ENCODE measurements at regions not wholly inside any gene's neighbourhood (a gene's known extent, or its start where the extent isn't known, plus 50 kb on each side); places are given as distances from the start of the nearest gene placed in this dataset.

DNA sequence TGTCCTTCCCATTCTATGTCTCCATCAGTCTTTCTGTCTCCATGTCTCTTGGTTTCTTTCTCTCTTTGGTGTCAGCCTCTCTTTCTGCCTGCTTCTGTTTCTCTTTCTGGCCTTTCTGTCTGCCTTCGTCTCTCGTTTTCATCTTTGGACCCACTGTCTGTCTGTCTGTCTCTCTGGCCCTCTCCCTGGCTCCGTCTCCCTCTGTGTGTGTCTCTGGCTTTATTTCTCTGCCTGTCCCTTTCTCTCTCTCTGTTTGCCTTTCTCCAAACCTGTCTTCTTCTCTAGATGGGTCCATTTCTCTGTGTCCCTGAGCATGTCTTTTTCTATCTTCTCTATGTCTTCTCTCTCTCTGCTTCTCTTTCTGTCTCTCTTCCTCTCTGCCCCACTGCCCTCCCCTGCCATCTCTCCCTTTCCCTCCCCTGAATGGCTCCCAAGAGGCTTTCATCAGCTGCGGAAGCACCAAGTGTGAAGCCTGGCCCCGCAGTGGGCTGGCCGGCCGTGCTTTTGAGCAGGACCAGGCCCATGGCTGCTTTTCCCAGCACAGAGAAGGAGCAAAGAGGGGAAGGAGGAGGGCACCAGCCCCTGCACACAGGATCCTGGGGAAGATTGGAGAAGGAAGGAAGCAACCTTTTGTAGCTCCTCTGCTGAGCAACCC is 57.4 kb downstream of the PJA1 start:
- TF ChIP-seq, protein P1, sequence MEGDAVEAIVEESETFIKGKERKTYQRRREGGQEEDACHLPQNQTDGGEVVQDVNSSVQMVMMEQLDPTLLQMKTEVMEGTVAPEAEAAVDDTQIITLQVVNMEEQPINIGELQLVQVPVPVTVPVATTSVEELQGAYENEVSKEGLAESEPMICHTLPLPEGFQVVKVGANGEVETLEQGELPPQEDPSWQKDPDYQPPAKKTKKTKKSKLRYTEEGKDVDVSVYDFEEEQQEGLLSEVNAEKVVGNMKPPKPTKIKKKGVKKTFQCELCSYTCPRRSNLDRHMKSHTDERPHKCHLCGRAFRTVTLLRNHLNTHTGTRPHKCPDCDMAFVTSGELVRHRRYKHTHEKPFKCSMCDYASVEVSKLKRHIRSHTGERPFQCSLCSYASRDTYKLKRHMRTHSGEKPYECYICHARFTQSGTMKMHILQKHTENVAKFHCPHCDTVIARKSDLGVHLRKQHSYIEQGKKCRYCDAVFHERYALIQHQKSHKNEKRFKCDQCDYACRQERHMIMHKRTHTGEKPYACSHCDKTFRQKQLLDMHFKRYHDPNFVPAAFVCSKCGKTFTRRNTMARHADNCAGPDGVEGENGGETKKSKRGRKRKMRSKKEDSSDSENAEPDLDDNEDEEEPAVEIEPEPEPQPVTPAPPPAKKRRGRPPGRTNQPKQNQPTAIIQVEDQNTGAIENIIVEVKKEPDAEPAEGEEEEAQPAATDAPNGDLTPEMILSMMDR (IDR thresholded peaks at IDR 0.05): no peak
- no peak for TF ChIP-seq POLR2A (IDR thresholded peaks at IDR 0.05)

All from testis (tissue), 2 donors.